Stomach (tissue), 4 donors: ENCODE measurements at regions not wholly inside any gene's neighbourhood (a gene's known extent, or its start where the extent isn't known, plus 50 kb on each side); places are given as distances from the start of the nearest gene placed in this dataset.

ENCODE experiments used
- POLR2A ChIP-seq, 4 donors: fragments of 450-650 bp; IDR thresholded peaks; one replicate each; pipeline ENCODE4 v1.6.1; 2016; ENCODE audit warnings: antibody characterized with exemption in 4 of 4, control low read depth in 2 of 4, mild to moderate bottlenecking in 1 of 4, moderate library complexity in 1 of 4
- POLR2AphosphoS5 ChIP-seq, 3 donors: sonication (generic); formaldehyde crosslinking; IDR thresholded peaks; one replicate each; pipeline ENCODE4 v1.6.1; 2016; ENCODE audit warnings: antibody characterized with exemption in 3 of 3
- TF ChIP-seq, protein P1 (sequence below), 7 experiments: fragments of 450-650 bp in 4 of 7; fragments of 200-600 bp in 3 of 7; sonication (generic) in 3 of 7; IDR thresholded peaks; one replicate each; pipeline ENCODE4 v1.5.1; 2016 to 2019; ENCODE audit warnings: antibody characterized with exemption in 7 of 7, control low read depth in 2 of 7, mild to moderate bottlenecking in 1 of 7

DNA sequence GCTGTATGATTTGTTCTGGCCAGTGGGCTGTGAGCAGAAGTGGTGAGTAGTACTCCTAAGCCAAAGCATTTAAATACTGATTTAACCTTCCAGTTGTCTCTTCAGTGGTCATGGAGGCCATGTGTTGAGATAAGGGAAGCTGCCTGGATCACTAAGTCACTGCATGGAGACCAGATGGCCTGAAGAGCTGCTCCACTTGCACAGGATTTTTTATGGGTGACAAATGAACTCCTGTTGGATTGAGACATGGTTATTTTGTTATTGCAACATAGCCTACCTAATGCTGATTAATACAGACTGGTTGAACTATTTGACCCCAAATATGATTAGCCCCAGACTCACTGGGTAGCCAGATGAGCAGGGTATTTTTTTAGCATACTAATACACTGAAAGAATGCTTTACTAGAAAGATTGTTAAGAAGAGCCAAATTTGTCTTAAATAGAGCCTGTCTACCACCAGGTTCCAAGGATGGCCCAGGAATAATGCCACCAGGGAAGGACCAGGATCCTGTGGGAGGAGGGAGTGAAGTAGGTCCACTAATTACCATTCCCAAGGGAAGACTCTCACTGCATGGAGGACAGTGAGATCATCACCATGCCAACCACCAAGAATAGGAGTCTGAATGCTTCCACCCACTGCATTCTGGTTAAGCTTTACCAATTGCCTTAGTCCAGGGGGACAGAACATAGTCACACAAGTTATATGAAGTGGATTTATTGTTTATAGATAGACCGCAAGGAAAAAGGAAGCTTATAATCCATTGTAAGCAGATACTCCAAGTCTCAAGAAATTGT, 187.4 kb upstream of the IRX6 start:
- TF ChIP-seq, protein P1, sequence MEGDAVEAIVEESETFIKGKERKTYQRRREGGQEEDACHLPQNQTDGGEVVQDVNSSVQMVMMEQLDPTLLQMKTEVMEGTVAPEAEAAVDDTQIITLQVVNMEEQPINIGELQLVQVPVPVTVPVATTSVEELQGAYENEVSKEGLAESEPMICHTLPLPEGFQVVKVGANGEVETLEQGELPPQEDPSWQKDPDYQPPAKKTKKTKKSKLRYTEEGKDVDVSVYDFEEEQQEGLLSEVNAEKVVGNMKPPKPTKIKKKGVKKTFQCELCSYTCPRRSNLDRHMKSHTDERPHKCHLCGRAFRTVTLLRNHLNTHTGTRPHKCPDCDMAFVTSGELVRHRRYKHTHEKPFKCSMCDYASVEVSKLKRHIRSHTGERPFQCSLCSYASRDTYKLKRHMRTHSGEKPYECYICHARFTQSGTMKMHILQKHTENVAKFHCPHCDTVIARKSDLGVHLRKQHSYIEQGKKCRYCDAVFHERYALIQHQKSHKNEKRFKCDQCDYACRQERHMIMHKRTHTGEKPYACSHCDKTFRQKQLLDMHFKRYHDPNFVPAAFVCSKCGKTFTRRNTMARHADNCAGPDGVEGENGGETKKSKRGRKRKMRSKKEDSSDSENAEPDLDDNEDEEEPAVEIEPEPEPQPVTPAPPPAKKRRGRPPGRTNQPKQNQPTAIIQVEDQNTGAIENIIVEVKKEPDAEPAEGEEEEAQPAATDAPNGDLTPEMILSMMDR (IDR thresholded peaks at IDR 0.05): no peak
- TF ChIP-seq POLR2A (IDR thresholded peaks at IDR 0.05): no peak
- no peak for TF ChIP-seq POLR2AphosphoS5 (IDR thresholded peaks at IDR 0.05)
